IMR-90 (cell line): ENCODE measurements at regions not wholly inside any gene's neighbourhood (a gene's known extent, or its start where the extent isn't known, plus 50 kb on each side); places are given as distances from the start of the nearest gene placed in this dataset.

Experiments used
- ATAC-seq: fragments of 200-7000 bp; cut with Tn5 transposase; 2 replicates; pipeline ENCODE4 v1.9.1; 2020; ENCODE audit warnings: low read depth, mild to moderate bottlenecking, moderate library complexity
- BruUV-seq: library from RNA; stranded (reverse); fragments of 400-500 nt; replicated peaks from 2 replicates; lab custom pipeline; 2021; lab: Mats Ljungman, UMichigan
- CTCF ChIA-PET: fragments of 300-600 bp; formaldehyde crosslinking; extraction: SDS; loops from one replicate; lab custom pipeline; 2021; ENCODE audit warnings: antibody characterized with exemption; lab: Yijun Ruan, JAX
- POLR2A ChIA-PET: fragments of 300-600 bp; sonication (Branson Sonifier 250); formaldehyde crosslinking; loops from one replicate; lab custom pipeline; 2022; ENCODE audit warnings: antibody characterized with exemption; ENCODE audit not compliant: unreplicated experiment; lab: Charles Lee
- DNase-seq: peaks from one replicate; pipeline ENCODE4 v3.0.0; 2013
- H2AFZ ChIP-seq: replicated peaks from 2 replicates; pipeline ENCODE3; 2013; ENCODE audit warnings: low read length, mild to moderate bottlenecking; ENCODE audit not compliant: poor library complexity
- H2AK5ac ChIP-seq: 2 replicates; pipeline ENCODE4 v1.6.1; 2013; ENCODE audit warnings: low read depth, low read length, inconsistent platforms
- H2AK9ac ChIP-seq: replicated peaks from 2 replicates; pipeline ENCODE3; 2013; ENCODE audit warnings: mild to moderate bottlenecking, low read depth, low read length, moderate library complexity; ENCODE audit not compliant: poor library complexity
- H2BK120ac ChIP-seq: 2 replicates; pipeline ENCODE4 v1.6.1; 2013; ENCODE audit warnings: low read depth, low read length, inconsistent platforms
- H2BK15ac ChIP-seq: 3 replicates; pipeline ENCODE4 v1.6.1; 2013; ENCODE audit warnings: low read depth, low read length, inconsistent platforms
- H2BK20ac ChIP-seq: 2 replicates; pipeline ENCODE4 v1.6.1; 2013; ENCODE audit warnings: low read depth, mild to moderate bottlenecking, inconsistent platforms, low read length, moderate library complexity
- H2BK5ac ChIP-seq: 2 replicates; pipeline ENCODE4 v1.6.1; 2013; ENCODE audit warnings: mild to moderate bottlenecking, low read depth, low read length, inconsistent platforms; ENCODE audit not compliant: poor library complexity, severe bottlenecking
- H3K14ac ChIP-seq: replicated peaks from 2 replicates; pipeline ENCODE4 v1.6.1; 2013; ENCODE audit warnings: low read depth, low read length, inconsistent platforms
- H3K18ac ChIP-seq: 2 replicates; pipeline ENCODE4 v1.6.1; 2013; ENCODE audit warnings: low read depth, low read length, control low read depth
- H3K23ac ChIP-seq: 2 replicates; pipeline ENCODE4 v1.6.1; 2013; ENCODE audit warnings: low read depth, low read length, inconsistent platforms
- H3K27ac ChIP-seq: 2 replicates; pipeline ENCODE4 v1.5.1; 2013; ENCODE audit warnings: mild to moderate bottlenecking, control low read depth, low read length; ENCODE audit not compliant: insufficient read depth
- H3K27me3 ChIP-seq: 2 replicates; pipeline ENCODE4 v1.6.1; 2013; ENCODE audit warnings: low read length; ENCODE audit not compliant: control insufficient read depth, insufficient read depth
- H3K36me3 ChIP-seq: 2 replicates; pipeline ENCODE4 v1.6.1; 2013; ENCODE audit warnings: low read length, mixed read lengths; ENCODE audit not compliant: control insufficient read depth, insufficient read depth
- H3K4ac ChIP-seq: 2 replicates; pipeline ENCODE4 v1.6.1; 2013; ENCODE audit warnings: low read depth, low read length, inconsistent platforms
- H3K4me1 ChIP-seq: 2 replicates; pipeline ENCODE4 v1.6.1; 2013; ENCODE audit warnings: low read length, mixed read lengths; ENCODE audit not compliant: control insufficient read depth, insufficient read depth
- H3K4me2 ChIP-seq: 2 replicates; pipeline ENCODE4 v1.6.1; 2013; ENCODE audit warnings: low read depth, mild to moderate bottlenecking, control low read depth, low read length, moderate library complexity
- H3K4me3 ChIP-seq: 2 replicates; pipeline ENCODE4 v1.5.1; 2013; ENCODE audit warnings: low read depth, mild to moderate bottlenecking, control low read depth, low read length, moderate library complexity; ENCODE audit not compliant: insufficient read depth
- H3K56ac ChIP-seq: 2 replicates; pipeline ENCODE4 v1.6.1; 2013; ENCODE audit warnings: low read length, inconsistent platforms; ENCODE audit not compliant: insufficient read depth; ENCODE audit errors: extremely low read depth
- H3K79me1 ChIP-seq, 2 experiments: 2 replicates each; pipeline ENCODE4 v1.6.1; 2013; ENCODE audit warnings: low read length in 2 of 2, inconsistent platforms in 1 of 2, low read depth in 1 of 2
- H3K9ac ChIP-seq: 2 replicates; pipeline ENCODE4 v1.6.1; 2013; ENCODE audit warnings: low read depth, low read length, control low read depth
- H3K9me1 ChIP-seq: 2 replicates; pipeline ENCODE4 v1.6.1; 2013; ENCODE audit warnings: low read length, inconsistent platforms; ENCODE audit not compliant: insufficient read depth
- H3K9me3 ChIP-seq: 2 replicates; pipeline ENCODE4 v1.6.1; 2013; ENCODE audit warnings: low read length; ENCODE audit not compliant: control insufficient read depth, insufficient read depth
- H4K20me1 ChIP-seq: 2 replicates; pipeline ENCODE4 v1.6.1; 2013; ENCODE audit warnings: low read length, inconsistent platforms; ENCODE audit not compliant: insufficient read depth
- H4K5ac ChIP-seq: 2 replicates; pipeline ENCODE4 v1.6.1; 2013; ENCODE audit warnings: mild to moderate bottlenecking, low read depth, low read length, control low read depth
- H4K8ac ChIP-seq, 2 experiments: 2 replicates each; pipeline ENCODE4 v1.6.1; 2013; ENCODE audit warnings: low read depth in 2 of 2, low read length in 2 of 2, control low read depth in 1 of 2, inconsistent platforms in 1 of 2
- H4K91ac ChIP-seq: 2 replicates; pipeline ENCODE4 v1.6.1; 2013; ENCODE audit warnings: low read depth, low read length, inconsistent platforms; ENCODE audit not compliant: insufficient read depth
- BHLHE40 ChIP-seq: fragments of 150-350 bp; IDR thresholded peaks from 2 replicates; pipeline ENCODE4 v1.6.1; 2016; ENCODE audit warnings: mild to moderate bottlenecking, low read depth, low read length
- CEBPB ChIP-seq: IDR thresholded peaks from 2 replicates; pipeline ENCODE4 v1.6.1; 2012; ENCODE audit warnings: low read depth, low read length, improper control_type of control experiment
- ELK1 ChIP-seq: fragments of 150-350 bp; IDR thresholded peaks from 2 replicates; pipeline ENCODE4 v1.6.1; 2016; ENCODE audit warnings: low read depth, mild to moderate bottlenecking, low read length, moderate library complexity, borderline replicate concordance
- MAFK ChIP-seq: IDR thresholded peaks from 2 replicates; pipeline ENCODE4 v1.6.1; 2012; ENCODE audit warnings: low read depth, low read length, improper control_type of control experiment
- NFE2L2 ChIP-seq: fragments of 150-350 bp; IDR thresholded peaks from 2 replicates; pipeline ENCODE4 v1.6.1; 2016; ENCODE audit warnings: low read depth, mild to moderate bottlenecking, low read length
- POLR2A ChIP-seq: IDR thresholded peaks from 2 replicates; pipeline ENCODE4 v1.6.1; 2012; ENCODE audit warnings: mild to moderate bottlenecking, low read depth, low read length
- RAD21 ChIP-seq: IDR thresholded peaks from 2 replicates; pipeline ENCODE4 v1.6.1; 2012; ENCODE audit warnings: low read length, improper control_type of control experiment
- RFX5 ChIP-seq: IDR thresholded peaks from 2 replicates; pipeline ENCODE4 v1.8.0; 2012; ENCODE audit warnings: low read depth, mild to moderate bottlenecking, low read length, moderate library complexity
- SMC3 ChIP-seq: fragments of 150-350 bp; IDR thresholded peaks from 2 replicates; pipeline ENCODE4 v1.6.1; 2016; ENCODE audit warnings: low read depth, mild to moderate bottlenecking, antibody characterized with exemption, low read length, moderate library complexity
- WGBS, 2 experiments: methylation state at CpG; one replicate each; pipeline versions ENCODE4 v1.1.5 to v1.1.7; 2013; ENCODE audit warnings: missing lambda C conversion rate in 2 of 2; ENCODE audit not compliant: insufficient read length in 1 of 2; ENCODE audit errors: extremely low coverage in 2 of 2; 5-methylcytosine and 5-hydroxymethylcytosine counted together
- dilution Hi-C: fragments of 300-500 bp; cut with HindIII; formaldehyde crosslinking; loops from one replicate; pipeline ENCODE4 v1.14.3; 2018; ENCODE audit warnings: low sequenced_read_pairs; ENCODE audit not compliant: unreplicated experiment
- in situ Hi-C: fragments of 300-500 bp; cut with MboI; formaldehyde crosslinking; loops from 3 replicates; pipeline ENCODE4 v1.14.3; 2019; ENCODE audit warnings: low sequenced_read_pairs, inconsistent platforms, mixed read lengths
- intact Hi-C: fragments of 100-400 bp; cut with micrococcal nuclease; formaldehyde crosslinking; loops from 2 replicates; pipeline ENCODE4 v1.10.0; 2022
- TF ChIP-seq, protein P1 (sequence below): fragments of 150-350 bp; IDR thresholded peaks from 2 replicates; pipeline ENCODE4 v1.6.1; 2017; ENCODE audit warnings: mild to moderate bottlenecking, antibody characterized with exemption, low read length, low read depth

DNA sequence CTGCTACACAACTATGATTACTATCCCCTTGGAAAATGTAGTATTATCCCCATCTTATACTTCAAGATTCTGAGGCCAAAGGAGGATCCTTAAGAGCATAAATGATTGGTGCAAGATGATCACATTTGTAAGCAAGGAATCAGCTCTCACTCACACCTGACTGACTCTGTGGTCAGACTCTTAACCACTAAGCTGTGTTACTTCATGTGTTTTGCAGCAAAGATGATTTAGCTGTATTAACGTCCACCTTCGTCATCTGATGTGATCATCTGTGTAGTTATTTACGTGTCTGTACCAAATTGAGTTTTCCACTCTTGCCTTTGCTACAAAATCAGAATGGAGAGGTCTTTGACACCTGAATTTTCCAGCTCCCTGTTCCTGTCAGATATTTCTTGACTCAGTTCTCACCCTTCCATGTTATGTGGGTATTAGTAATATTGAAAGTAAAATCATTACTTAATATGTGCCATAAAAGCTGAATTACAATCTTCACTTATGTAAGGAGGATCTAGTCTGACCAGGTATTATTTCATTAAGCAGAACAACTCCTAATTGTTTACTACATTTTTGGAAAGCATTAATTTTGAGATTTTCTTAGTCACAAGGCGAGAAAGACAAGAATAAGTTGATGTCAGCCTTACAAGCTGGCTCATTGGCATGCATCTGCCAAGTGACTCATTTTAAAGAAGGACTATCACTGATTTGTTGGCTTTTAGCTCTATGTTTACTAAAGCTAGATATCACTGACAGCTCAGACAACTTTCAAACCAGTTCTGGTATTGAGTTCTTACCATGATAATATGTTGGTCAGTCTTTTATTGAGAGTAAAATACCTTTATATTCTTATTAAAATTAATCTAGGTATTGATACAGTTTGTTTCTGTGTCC is 1279.8 kb upstream of the PCDH9 start:
- dilution Hi-C loops (no loop called here), in situ Hi-C loops (no loop called here), intact Hi-C loops (no loop called here)
- H2AFZ ChIP-seq: no peak overlapping the region
- H3K56ac ChIP-seq: no peak overlapping the region
- H4K91ac ChIP-seq: no peak overlapping the region
- POLR2A ChIA-PET: no interaction called here
- DNase-seq: no peak
- H2AK9ac ChIP-seq: no peak overlapping the region
- no peaks in the 10 kb centered on the region for H4K20me1 ChIP-seq
- H3K27ac ChIP-seq: no peak overlapping the region
- H2AK5ac ChIP-seq: no peak overlapping the region
- H3K23ac ChIP-seq: no peak overlapping the region
- no peak overlapping the region for H3K4ac ChIP-seq
- no peak overlapping the region for H3K4me3 ChIP-seq
- WGBS, 2 experiments: no CpG with 5 or more reads among the region's 4 CpGs
- no peak overlapping the region for H3K9ac ChIP-seq
- no peak overlapping the region for H4K5ac ChIP-seq
- ATAC-seq: no peak
- H4K8ac ChIP-seq: no peak overlapping the region
- no peak overlapping the region for H3K14ac ChIP-seq
- no peak overlapping the region for H2BK5ac ChIP-seq
- TF ChIP-seq NFE2L2 (no peak), POLR2A (no peak), ELK1 (no peak), MAFK (no peak), BHLHE40 (no peak), RAD21 (no peak), CEBPB (no peak), SMC3 (no peak), RFX5 (no peak)
- TF ChIP-seq, protein P1, sequence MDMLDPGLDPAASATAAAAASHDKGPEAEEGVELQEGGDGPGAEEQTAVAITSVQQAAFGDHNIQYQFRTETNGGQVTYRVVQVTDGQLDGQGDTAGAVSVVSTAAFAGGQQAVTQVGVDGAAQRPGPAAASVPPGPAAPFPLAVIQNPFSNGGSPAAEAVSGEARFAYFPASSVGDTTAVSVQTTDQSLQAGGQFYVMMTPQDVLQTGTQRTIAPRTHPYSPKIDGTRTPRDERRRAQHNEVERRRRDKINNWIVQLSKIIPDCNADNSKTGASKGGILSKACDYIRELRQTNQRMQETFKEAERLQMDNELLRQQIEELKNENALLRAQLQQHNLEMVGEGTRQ: no peak
- BruUV-seq: no TSS peak
- no peak overlapping the region for H2BK15ac ChIP-seq
- H2BK120ac ChIP-seq: no peak overlapping the region
- peaks cover 10% of the 10 kb centered on the region for H3K9me3 ChIP-seq
- no peak overlapping the region for H2BK20ac ChIP-seq
- CTCF ChIA-PET: no interaction called here
- no peaks in the 10 kb centered on the region for H3K27me3 ChIP-seq
- no peaks in the 10 kb centered on the region for H3K79me1 ChIP-seq
- H3K4me1 ChIP-seq: no peaks in the 10 kb centered on the region
- H3K4me2 ChIP-seq: no peak overlapping the region
- no peaks in the 10 kb centered on the region for H3K9me1 ChIP-seq
- H3K36me3 ChIP-seq: no peaks in the 10 kb centered on the region
- no peak overlapping the region for H3K18ac ChIP-seq
